Kidney epithelial cell (primary cell): ENCODE measurements at regions not wholly inside any gene's neighbourhood (a gene's known extent, or its start where the extent isn't known, plus 50 kb on each side); places are given as distances from the start of the nearest gene placed in this dataset.

Experiments used
- DNase-seq: peaks from one replicate; pipeline ENCODE4 v3.0.0-alpha.2; 2010; ENCODE audit warnings: low read depth
- H3K27me3 ChIP-seq: 2 replicates; pipeline ENCODE4 v1.6.0; 2011; ENCODE audit warnings: low read length; ENCODE audit not compliant: control insufficient read depth, insufficient read depth
- H3K36me3 ChIP-seq: 2 replicates; pipeline ENCODE4 v1.5.1; 2011; ENCODE audit warnings: low read length; ENCODE audit not compliant: control insufficient read depth, insufficient read depth
- H3K4me3 ChIP-seq: 2 replicates; pipeline ENCODE4 v1.5.1; 2011; ENCODE audit warnings: low read depth, mild to moderate bottlenecking, control low read depth, low read length
- CTCF ChIP-seq: IDR thresholded peaks from 2 replicates; pipeline ENCODE4 v1.5.1; 2011; ENCODE audit warnings: mild to moderate bottlenecking, moderate library complexity, low read length, control low read depth, inconsistent platforms; ENCODE audit not compliant: insufficient read depth, poor library complexity, severe bottlenecking

GRCh38 chr7:10662982-10663884 lies 310.4 kb upstream of the PHF14 start:
- DNase-seq: no peak
- no peaks in the 10 kb centered on the region for H3K27me3 ChIP-seq
- no peaks in the 10 kb centered on the region for H3K36me3 ChIP-seq
- no peak for TF ChIP-seq CTCF
- no peak overlapping the region for H3K4me3 ChIP-seq

GRCh38 chr7:10672186-10672585 lies 301.5 kb upstream of the PHF14 start:
- TF ChIP-seq CTCF: no peak
- no peaks in the 10 kb centered on the region for H3K36me3 ChIP-seq
- no peak overlapping the region for H3K4me3 ChIP-seq
- H3K27me3 ChIP-seq: no peaks in the 10 kb centered on the region
- no peak for DNase-seq

- H3K27me3 ChIP-seq: no peaks in the 10 kb centered on the region
- no peak for TF ChIP-seq CTCF
- DNase-seq: no peak
- no peaks in the 10 kb centered on the region for H3K36me3 ChIP-seq
- no peak overlapping the region for H3K4me3 ChIP-seq
Observed at GRCh38 chr7:10677211-10677610, 296.5 kb upstream of the PHF14 start.

GRCh38 chr7:10677668-10678232 lies 295.9 kb upstream of the PHF14 start:
- no peaks in the 10 kb centered on the region for H3K36me3 ChIP-seq
- no peak for DNase-seq
- H3K27me3 ChIP-seq: no peaks in the 10 kb centered on the region
- no peak overlapping the region for H3K4me3 ChIP-seq
- TF ChIP-seq CTCF: no peak

GRCh38 chr7:10684606-10685005 lies 289.1 kb upstream of the PHF14 start:
- H3K4me3 ChIP-seq: no peak overlapping the region
- no peaks in the 10 kb centered on the region for H3K27me3 ChIP-seq
- TF ChIP-seq CTCF: no peak
- no peaks in the 10 kb centered on the region for H3K36me3 ChIP-seq
- DNase-seq: no peak
